Sigmoid colon (tissue), 3 donors: ENCODE measurements at regions not wholly inside any gene's neighbourhood (a gene's known extent, or its start where the extent isn't known, plus 50 kb on each side); places are given as distances from the start of the nearest gene placed in this dataset.

Experiments
- POLR2A ChIP-seq, 2 donors: fragments of 450-650 bp; IDR thresholded peaks; one replicate each; pipeline ENCODE4 v1.6.1; 2016; ENCODE audit warnings: antibody characterized with exemption in 2 of 2, mild to moderate bottlenecking in 2 of 2, moderate library complexity in 2 of 2
- TF ChIP-seq, protein P1 (sequence below), 4 experiments: fragments of 450-650 bp in 3 of 4; fragments of 200-600 bp in 1 of 4; IDR thresholded peaks; one replicate each; pipeline ENCODE4 v1.5.1; 2016 to 2019; ENCODE audit warnings: antibody characterized with exemption in 4 of 4, mild to moderate bottlenecking in 3 of 4, moderate library complexity in 2 of 4

DNA sequence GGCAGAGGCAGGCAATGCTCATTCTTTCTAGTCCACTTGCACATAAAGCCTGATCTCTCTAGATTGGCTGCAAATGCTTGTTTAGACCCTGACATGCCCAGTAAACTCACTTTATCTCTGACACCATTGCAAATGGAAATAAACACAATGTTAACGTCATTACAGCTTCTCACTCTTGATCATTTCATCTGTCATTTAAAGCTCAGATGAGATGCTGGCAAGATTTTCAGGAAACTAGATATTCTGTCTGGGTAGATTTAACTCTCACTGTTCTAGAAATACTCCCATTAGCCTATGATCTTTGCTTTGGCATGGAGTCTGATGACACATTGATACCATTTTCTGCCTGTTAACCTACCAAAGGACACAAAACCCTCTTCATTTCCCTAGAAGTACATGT, 320.7 kb upstream of the HNRNPA3 start:
- TF ChIP-seq, protein P1, sequence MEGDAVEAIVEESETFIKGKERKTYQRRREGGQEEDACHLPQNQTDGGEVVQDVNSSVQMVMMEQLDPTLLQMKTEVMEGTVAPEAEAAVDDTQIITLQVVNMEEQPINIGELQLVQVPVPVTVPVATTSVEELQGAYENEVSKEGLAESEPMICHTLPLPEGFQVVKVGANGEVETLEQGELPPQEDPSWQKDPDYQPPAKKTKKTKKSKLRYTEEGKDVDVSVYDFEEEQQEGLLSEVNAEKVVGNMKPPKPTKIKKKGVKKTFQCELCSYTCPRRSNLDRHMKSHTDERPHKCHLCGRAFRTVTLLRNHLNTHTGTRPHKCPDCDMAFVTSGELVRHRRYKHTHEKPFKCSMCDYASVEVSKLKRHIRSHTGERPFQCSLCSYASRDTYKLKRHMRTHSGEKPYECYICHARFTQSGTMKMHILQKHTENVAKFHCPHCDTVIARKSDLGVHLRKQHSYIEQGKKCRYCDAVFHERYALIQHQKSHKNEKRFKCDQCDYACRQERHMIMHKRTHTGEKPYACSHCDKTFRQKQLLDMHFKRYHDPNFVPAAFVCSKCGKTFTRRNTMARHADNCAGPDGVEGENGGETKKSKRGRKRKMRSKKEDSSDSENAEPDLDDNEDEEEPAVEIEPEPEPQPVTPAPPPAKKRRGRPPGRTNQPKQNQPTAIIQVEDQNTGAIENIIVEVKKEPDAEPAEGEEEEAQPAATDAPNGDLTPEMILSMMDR (IDR thresholded peaks at IDR 0.05): no peak
- TF ChIP-seq POLR2A (IDR thresholded peaks at IDR 0.05): no peak
